ENCODE measurements at regions not wholly inside any gene's neighbourhood (a gene's known extent, or its start where the extent isn't known, plus 50 kb on each side); places are given as distances from the start of the nearest gene placed in this dataset.

- no peak for DNase-seq
These were observed 59.8 kb upstream of the IRS2 start for GRCh38 chr13:109846185-109846584.

GRCh38 chr13:109844396-109844795, 58.0 kb upstream of the IRS2 start:
- no peak for DNase-seq

DNA sequence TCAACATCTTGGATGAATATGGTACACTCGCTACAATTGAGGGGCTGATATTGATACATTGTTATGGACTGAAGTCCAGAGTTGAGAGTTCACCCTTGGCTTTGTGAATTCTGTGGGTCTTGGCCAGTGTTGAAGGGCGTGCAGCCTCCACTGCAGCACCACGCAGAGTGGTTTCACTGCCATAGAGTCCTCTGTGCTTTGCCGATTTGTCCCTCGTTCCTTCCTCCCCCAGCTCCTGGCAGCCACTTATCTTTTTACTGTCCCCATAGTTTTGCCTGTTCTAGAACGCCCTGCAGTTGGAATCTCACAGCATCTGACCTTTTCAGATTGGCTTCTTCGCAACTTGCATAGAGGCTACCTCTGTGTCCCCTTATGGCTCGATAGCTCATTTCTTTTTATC, 57.3 kb upstream of the IRS2 start:
- DNase-seq: no peak

DNA sequence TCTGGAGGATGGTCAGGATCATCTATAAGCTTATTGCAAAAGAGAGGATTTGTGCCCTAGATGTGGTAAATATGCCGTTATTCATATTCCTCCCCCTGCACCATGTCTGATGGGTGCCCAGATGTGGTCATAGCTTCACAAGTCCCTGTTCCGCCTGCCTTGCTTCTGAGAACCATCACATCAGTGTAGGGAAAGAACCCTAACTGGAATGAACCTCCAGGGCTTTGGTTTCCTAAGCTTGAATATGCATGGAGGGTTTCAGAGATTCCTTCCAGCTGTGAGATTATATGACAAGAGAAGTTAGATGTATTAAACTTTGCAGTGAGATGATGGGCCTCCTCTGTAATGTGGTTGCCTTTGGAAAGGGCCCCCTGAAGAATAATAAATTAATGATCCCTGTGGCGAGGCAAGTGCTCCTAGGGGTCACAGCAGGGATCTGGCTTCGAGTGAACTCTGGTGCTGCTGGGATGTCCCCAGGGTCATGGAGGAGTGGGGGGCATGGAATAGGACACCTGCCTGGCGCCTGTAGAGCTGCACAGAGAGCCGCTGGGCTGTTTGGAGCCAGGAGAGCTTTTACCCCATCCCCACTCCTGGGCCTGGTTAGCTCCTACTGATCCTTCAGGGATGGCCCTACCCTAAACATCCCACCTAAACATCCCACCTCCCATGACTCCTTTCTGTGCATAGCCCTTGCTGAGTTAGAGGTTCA, 56.0 kb upstream of the IRS2 start:
- no peak for DNase-seq

DNA sequence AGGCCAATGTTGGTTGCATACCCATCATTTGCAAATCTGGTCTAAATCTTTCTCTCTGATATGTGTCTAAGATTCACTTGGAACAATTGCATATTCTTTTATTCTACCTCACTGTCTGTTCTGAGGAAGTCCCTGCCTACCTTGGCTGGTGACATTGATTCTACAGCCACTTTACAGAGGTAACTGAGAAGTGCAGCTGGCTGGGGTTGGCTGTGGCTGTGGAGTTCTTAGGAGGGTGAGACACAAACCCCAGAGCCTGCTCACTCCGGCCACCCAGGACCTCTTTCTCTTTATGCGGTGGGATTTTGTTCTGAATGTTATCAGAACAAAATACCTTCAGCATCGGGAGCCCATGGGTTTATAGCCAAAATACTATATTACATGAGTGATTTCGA, 54.5 kb upstream of the IRS2 start:
- no peak for DNase-seq

- no peak for DNase-seq
These were observed 54.0 kb upstream of the IRS2 start for GRCh38 chr13:109840201-109840892.

- DNase-seq: no peak
These were observed 50.5 kb upstream of the IRS2 start for GRCh38 chr13:109836629-109837607.

Measured in NCI-H1092 (cell line).